ENCODE measurements at regions not wholly inside any gene's neighbourhood (a gene's known extent, or its start where the extent isn't known, plus 50 kb on each side); places are given as distances from the start of the nearest gene placed in this dataset.

DNA sequence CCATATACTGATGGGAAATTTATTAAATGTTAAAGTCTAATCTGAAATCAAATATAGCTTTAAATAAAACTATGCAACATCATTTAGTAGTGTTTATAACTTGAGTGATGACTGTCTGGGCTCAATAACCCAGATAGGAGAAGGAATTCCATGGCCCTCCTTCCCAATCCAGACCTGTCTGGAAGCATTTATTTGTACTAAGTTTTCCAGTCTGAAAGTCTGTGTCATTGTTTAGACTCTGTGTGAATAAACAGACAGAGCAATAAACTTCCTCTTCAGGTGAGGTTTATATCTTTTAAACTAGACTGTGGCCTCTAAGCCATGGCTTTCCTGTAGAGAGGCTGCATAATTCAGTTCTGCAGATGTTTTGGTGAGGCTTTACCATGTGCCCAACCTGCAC lies 176.4 kb downstream of the SOX4 start:
- TF ChIP-seq EZH2 (optimal IDR thresholded peaks at IDR 0.05; ENCODE audit: low read depth, low read length) = no peak
- TF ChIP-seq, protein P1, sequence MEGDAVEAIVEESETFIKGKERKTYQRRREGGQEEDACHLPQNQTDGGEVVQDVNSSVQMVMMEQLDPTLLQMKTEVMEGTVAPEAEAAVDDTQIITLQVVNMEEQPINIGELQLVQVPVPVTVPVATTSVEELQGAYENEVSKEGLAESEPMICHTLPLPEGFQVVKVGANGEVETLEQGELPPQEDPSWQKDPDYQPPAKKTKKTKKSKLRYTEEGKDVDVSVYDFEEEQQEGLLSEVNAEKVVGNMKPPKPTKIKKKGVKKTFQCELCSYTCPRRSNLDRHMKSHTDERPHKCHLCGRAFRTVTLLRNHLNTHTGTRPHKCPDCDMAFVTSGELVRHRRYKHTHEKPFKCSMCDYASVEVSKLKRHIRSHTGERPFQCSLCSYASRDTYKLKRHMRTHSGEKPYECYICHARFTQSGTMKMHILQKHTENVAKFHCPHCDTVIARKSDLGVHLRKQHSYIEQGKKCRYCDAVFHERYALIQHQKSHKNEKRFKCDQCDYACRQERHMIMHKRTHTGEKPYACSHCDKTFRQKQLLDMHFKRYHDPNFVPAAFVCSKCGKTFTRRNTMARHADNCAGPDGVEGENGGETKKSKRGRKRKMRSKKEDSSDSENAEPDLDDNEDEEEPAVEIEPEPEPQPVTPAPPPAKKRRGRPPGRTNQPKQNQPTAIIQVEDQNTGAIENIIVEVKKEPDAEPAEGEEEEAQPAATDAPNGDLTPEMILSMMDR (IDR thresholded peaks at IDR 0.05; ENCODE audit: low read length) = no peak
- no peak for TF ChIP-seq EZH2phosphoT487 (IDR thresholded peaks at IDR 0.05; ENCODE audit: low read length)

All from MM.1S (cell line).